Sciatic nerve (tissue), 2 donors: ENCODE measurements at regions not wholly inside any gene's neighbourhood (a gene's known extent, or its start where the extent isn't known, plus 50 kb on each side); places are given as distances from the start of the nearest gene placed in this dataset.
"Not testable (repeated sequence)": the region's sequence is repeated elsewhere in the genome, so short reads cannot be mapped to it uniquely, and the experiment has no call there.

Experiments used
- ATAC-seq: fragments of 200-7000 bp; cut with Tn5 transposase; one replicate; pipeline ENCODE4 v1.9.1; 2020; ENCODE audit warnings: mild to moderate bottlenecking, moderate library complexity
- DNase-seq: peaks from one replicate; pipeline ENCODE4 v3.0.0-alpha.2; 2020; ENCODE audit warnings: low spot score
- intact Hi-C: fragments of 100-400 bp; cut with DNase I; formaldehyde crosslinking; loops from one replicate; pipeline ENCODE4 v1.14.2; 2022
- donor health status: DM: no; HTN: no; CAD: no.
- donor health status: DM: no; HTN: no; CAD: no.

DNA sequence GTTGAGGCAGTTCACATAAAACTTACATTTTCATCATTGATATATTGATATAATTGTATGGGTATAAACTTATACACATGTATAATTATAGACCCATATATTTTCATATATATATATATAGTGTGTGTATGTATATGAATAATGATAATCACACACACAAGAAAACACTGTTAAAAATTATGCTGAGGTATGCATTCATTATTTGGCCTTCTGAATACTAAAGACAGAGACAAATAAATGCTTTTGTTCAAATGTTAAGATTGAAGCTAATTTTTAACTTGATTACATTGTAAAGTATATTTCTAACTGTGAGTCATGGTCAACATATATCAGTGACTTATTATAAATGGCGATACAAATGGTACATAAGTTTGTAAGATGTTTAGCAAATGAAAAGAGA, 888.8 kb downstream of the OTOL1 start:
- intact Hi-C loops: no loop called here
- DNase-seq (no peak), ATAC-seq (no peak)

DNA sequence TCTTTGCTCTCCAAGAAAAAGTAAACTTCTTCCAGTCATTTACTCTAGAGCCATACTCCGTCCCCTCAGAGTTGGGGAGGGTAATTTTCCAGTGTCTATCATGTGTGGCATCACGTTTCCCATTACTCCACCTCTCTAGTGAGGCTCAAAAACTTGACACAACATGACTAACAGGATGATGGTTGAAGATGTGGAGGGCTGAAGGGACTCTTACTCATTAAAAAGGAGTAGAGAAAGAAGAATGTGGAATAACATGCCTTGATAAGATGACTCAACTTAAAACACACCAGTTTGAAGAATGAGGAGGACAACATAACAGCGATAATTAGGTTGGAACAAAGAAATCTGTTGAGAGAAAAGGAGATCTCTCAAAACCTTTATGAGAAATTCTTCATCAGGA, 894.3 kb downstream of the OTOL1 start:
- intact Hi-C loops: no loop called here
- no peak for DNase-seq
- no peak for ATAC-seq

DNA sequence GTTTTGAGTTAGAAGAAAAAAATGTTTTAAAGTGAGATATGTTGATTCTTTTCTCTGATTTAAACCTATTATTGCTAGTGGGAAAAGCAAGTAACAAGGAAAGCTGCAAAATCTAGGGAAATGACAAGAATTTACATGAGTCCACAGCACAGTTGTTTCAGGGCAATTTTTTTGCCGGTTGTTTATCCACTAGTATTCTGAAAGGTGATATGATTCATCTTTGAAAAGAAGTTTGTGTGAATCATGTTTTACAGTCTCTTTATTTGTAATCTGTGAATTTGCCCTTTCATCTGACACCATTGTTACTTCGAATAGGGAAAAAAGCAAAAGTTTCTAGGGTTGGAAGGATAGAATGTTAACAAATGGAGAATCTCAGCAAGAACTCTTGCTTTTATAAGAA, 894.7 kb downstream of the OTOL1 start:
- DNase-seq (no peak), ATAC-seq (no peak)
- intact Hi-C loops: no loop called here

DNA sequence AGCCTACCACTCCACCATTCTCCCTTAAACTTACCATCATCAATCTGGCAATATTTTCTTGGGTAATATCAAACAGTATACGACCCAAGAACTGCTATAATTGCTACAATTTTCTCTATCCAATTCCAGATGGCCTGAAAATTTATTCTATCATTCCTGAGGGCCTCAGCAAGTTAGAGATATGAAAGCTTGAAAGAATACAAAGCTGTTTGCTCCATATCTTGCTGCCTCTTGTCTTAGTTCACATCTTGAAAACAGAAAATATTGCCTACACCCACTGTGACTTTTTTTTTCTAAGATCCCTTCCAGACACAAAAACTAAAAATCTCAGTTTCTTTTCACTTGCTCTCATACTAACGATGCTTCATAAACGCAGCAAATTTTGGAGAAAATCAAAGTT, 898.9 kb downstream of the OTOL1 start:
- ATAC-seq (no peak), DNase-seq (no peak)
- intact Hi-C loops: no loop called here

DNA sequence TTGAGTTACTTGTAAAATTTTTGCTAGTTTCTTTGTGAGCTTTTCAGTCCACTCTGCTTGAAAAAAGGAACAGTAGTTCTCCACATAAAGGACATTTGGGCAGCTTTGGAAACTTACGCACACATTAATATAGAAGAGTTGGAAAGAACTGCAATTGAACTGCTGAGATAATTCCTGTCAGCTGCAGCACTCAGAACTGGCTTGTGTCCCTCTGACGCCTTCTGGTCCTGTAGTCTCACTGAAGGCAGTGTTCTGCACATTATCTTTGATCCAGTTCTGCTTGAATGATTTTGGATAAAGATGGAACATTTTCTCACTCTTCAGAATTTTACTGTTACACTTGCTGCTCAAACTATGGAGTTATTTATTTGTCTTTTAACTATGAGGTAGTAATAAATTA, 901.9 kb downstream of the OTOL1 start:
- ATAC-seq: no peak
- intact Hi-C loops: no loop called here
- no peak for DNase-seq

DNA sequence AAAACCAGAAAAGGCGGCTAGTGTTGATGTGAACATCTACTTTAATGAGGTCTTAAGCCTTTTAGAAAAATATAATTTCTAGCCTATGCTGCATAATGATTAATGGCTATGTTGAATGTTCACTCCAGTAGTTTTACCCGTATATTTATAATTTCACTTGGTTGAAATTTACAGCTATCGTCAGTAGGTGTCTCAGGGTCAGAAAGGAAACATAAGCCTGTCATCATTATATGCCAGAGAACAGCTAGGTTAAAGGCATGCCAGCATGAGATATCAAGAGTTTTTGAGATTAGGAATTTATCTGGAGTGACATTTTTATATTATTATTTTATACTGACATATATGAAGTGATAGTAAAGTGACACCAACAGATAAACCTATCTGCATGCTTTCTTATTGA, 904.1 kb downstream of the OTOL1 start:
- no peak for DNase-seq
- intact Hi-C loops: no loop called here
- no peak for ATAC-seq

DNA sequence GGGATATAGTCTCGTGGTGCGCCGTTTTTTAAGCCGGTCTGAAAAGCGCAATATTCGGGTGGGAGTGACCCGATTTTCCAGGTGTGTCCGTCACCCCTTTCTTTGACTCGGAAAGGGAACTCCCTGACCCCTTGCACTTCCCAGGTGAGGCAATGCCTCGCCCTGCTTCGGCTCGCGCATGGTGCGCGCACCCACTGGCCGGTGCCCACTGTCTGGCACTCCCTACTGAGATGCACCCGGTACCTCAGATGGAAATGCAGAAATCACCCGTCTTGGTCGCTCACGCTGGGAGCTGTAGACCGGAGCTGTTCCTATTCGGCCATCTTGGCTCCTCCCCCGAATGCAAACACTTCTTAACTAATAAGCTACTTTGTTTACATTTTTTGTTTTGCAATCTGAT, 914.9 kb downstream of the OTOL1 start:
- DNase-seq, ATAC-seq, intact Hi-C loops: not testable (repeated sequence)

DNA sequence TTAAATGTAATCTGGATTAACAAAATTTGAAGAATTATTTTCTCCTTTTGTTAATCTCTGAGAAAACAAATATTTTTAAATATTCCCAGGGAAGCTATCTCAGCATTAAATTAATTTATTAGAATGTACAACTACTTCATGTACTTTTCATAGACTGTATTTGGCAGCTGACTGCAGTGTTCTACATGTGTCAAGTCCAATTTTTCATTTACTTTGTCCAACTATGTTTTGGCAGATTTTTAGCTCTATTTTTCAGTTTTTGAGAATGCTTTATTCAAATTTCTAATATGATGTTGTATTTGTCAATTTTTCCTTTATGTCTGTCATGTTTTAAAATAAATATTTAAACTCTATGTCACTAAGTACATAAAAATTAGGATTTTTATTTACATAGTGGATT, 925.1 kb downstream of the OTOL1 start:
- intact Hi-C loops: no loop called here
- DNase-seq (no peak), ATAC-seq (no peak)

DNA sequence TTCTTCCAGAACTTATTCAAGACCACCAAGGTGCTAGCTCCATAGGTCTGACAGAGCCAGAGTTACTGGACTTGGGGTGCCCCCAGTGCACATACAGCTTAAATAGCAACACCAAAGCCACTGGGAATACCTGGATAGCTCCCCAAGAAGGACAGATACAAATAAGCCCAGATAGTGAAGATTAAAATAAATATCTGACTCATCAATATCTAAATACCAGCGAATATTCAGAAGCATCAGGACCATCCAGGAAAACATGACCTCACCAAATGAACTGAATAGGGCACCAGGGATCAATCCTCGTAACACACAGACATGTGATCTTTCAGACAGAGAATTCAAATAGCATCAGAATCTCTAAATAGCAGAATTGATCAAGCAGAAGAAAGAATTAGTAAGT, 931.6 kb downstream of the OTOL1 start:
- DNase-seq (no peak), ATAC-seq (no peak)
- intact Hi-C loops: no loop called here

DNA sequence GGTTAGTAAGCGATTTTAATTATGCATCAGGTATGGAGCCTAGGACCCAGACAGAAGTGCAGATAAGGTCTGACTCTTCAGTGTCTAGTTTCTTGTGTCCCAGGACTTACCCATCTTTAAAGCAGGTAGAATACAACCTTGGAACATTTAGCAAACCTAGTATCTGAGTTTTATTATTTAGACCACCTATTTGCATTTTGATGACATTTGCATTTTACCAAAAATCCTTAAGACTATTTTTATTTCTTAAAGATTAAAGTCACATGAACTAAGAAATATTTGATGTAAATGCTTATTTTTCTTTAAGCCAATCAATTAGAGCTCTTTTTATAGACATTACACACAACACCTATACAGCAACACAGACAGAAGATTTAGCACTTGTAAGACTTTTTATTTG, 939.1 kb downstream of the OTOL1 start:
- intact Hi-C loops: no loop called here
- ATAC-seq: no peak

DNA sequence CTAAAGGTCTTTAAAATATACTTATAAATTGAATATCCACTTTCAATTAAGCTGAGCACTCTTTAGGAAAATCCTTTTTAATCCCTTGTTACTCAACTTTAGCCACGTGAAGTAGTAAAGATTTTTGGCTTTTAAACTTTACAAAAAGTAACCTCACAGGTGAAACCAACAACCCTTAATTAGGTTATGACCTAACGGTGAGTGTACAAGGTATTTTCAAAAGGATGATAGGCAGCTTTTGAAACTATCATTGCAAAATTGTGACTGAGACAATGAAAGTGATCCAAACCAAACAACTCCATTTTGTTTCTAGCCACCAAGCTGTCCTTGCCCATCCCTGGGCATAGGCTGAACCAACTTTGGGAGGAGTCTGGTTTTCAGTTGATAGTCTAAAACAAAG, 940.2 kb downstream of the OTOL1 start:
- no peak for ATAC-seq
- intact Hi-C loops: no loop called here
- DNase-seq: no peak

More for the DNA sequence above, 939.1 kb downstream of the OTOL1 start:
- DNase-seq: no peak

DNA sequence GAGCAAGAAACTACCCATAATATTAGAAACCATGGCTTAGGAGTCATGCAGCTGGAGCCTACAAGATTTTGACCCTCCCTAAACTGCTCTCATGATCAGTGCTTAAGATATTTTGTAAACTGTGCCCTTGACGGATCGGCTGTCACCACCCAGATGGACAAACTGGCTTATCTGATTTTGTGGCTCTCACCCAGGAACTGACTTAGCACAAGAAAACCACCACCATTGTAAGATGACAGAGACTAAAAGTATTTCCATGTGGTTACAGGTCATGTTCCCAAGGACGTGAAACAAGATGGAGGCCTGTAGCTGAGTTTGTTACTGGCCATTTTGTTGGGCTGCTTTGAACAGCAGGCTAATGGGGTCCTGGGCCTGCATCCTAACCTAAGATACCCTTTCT, 940.9 kb downstream of the OTOL1 start:
- ATAC-seq (no peak), DNase-seq (no peak)
- intact Hi-C loops: no loop called here

DNA sequence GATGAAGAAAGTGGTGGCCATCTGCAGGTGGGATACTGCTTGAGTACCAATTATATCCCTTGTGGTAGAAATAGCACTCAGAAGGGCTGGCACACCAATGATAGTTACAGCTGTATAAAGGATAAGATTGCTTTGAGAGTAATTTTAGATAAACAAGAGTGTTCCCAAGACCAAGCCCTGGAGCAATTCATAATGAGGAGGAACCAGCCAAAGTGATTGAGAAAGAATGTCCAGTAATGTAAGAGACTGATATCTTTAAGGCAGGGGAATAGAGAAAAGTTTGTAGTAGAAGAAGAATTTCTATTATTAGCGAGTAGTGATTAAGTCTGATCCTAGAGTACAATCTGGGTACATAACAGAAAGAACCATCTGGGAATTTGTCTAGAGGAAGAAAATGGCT, 945.1 kb downstream of the OTOL1 start:
- intact Hi-C loops: no loop called here
- DNase-seq (no peak), ATAC-seq (peak; percentile 38)

DNA sequence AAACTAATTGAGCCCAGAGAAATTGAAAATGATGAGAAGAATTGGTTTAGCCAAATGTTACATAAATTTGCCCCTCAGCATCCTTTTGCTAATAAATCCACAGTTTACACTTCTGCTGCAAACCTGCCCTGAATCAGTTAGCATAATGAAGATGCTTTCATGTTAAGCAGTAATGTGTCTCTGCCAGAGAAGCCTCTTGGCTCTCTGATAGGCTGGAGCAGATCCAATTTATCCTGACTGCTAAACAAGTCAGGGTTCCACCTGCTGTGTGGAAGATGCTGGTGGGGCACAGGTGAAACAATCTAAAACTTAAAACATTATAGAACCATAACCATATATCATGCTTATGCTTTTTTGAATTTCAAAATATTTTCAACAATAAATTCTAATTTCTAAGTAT, 946.8 kb downstream of the OTOL1 start:
- DNase-seq: no peak
- intact Hi-C loops: no loop called here
- ATAC-seq: no peak

DNA sequence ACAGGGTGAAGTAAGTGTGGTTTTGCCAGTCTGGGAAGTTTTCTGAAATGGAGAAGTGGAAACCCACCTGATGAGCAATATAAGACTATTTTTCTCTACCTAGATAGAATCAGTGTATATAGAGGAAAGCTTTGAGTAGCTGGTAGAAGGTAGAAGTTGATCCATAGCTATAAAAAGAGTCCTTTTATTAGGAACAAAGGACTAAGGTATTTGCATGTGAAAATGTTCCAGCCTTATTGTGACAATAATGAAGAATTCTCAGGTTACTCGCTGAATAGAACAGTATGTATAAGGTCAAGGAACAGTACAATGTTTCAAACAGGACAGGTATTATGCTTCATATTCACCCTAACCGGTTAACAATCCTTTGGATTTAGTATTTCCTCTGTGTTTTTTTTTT, 972.2 kb downstream of the OTOL1 start:
- DNase-seq: no peak
- intact Hi-C loops: no loop called here
- no peak for ATAC-seq

DNA sequence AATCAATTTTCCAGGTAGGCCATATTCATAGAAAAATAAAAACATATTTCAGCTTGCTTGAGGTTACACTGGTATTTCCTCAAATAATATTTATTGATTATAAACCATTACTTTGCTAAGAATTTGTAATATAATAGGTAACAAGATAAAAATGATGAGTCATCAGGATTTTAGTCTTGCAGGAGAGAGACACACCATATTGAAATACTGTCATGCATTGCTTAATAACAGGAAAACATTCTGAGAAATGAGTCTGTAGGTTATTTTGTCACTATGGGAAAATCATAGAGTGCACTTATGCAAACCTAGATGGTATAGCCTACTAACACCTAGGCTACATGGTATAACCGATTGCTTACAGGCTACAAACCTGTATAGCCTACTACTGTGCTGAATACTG, 990.5 kb downstream of the OTOL1 start:
- intact Hi-C loops: no loop called here
- no peak for DNase-seq
- ATAC-seq: no peak

DNA sequence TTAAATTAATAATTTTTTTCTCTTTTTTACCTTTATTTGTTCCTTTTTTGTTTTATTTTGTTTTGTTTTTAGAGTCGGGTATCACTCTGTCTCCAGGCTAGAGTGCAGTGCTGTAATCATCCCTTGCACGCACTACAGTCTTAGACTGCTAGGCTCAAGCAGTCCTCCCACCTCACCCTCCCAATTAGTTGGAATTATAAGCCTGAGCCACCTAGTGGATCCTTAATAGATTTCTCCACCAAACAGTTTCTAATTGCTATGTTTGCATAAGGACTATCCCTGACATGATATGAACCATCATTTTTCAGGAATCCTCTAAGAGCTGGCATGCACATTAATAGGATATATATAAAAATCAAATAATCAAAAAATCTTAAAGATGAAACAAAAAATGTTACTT, 993.2 kb downstream of the OTOL1 start:
- ATAC-seq (no peak), DNase-seq (no peak)
- intact Hi-C loops: no loop called here

DNA sequence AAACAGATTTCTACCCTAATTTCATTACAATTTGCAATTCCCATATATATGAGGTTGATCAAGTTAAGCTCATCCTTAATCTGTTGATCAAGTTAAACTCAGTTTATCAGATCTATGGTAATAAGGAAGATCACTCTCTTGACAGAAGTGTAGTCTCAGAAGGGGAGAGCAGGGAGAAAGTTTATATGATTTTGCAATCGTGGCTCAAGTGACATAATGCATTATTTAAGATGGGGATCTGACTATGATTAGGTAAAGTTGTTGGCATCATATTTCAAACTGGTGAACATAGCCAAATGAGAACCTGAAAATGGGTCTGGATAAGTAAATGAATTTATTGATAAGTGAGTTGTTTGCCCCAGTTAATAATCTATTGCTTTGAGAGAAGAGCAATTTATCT, 995.3 kb downstream of the OTOL1 start:
- ATAC-seq (no peak), DNase-seq (no peak)
- intact Hi-C loops: no loop called here

DNA sequence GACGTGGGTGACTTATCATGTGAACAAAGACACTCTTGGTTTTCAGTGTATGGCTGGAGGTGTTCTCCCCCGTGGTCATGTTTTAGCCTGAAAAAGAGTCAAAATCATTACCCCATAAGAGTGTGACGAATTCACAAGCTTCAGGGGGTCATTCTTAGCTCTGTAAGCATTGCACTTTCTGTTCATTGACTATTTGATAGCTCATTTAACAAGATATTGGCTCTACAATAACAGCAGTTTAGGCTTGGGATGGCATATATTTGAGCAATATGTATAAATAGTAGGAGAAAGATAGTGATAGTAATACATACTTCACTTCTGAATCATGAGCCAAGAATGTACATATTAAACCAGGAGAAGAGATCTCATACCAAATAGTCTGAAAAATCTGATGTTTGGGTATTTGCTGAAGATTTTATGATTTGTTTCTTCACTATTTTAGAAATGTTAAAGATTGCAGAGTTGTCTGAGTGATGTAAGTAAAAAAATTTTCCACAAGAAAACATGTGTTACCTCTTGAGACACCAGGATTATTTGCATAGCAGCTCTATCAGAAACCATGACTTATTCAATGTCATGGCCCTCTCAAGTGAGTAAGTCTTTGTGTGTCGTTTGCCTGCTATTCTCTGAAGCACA, 996.0 kb downstream of the OTOL1 start:
- intact Hi-C loops: no loop called here
- DNase-seq (no peak), ATAC-seq (no peak)

DNA sequence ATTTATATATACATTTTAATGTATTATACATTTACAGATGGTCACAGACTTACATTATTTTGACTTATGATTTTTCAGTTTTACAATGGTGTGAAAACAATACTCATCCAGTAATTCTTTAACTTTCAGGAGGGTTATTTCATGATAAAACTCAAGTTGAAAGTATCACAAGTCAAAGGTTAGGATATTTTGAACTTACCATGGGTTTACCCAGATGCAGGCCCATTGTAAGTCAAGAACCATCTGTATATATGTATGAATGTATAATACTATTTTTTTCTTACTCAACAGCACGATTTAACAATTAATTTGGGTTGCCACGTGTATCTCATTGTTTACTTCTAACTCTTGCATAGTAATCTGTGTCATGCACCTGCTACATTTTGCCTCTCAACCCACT, 1002.0 kb downstream of the OTOL1 start:
- intact Hi-C loops: no loop called here
- DNase-seq: no peak
- no peak for ATAC-seq

DNA sequence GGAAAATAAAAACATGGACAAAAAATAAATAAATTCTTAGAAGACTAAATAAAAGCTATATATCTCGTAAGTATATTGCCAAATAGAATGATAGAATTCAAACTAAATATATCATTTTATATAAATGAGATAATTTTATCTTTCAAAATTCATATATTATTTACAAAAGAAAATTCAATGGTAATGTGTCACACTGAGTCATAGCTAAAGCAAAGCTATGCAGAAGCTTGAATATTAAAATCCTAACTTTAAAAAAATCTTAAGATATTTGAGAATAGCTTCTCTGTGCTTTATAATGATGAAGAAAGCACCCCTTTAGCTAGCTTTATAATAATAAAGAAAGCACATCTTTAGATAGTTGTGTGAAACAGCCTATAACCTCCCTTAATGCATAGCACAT, 1010.8 kb downstream of the OTOL1 start:
- intact Hi-C loops: no loop called here
- DNase-seq (no peak), ATAC-seq (no peak)

DNA sequence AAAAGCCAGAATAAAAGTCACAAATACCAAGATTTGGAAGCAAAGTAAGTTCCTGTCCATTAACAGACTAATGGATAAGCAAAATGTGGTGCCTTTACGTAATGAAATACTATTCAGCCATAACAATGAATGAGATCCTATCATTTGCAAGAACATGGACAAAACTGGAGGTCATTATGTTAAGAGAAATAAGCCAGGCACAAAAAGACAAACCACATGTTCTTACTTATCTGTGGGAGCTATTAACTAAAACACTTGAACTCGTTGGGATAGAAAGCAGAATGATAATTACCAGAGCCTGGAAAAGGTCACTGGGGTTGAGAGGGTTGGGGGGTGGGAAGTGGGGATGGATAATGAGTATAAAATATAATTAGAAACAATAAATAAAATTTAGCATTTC, 1015.9 kb downstream of the OTOL1 start:
- DNase-seq (no peak), ATAC-seq (no peak)
- intact Hi-C loops: no loop called here
